ENCODE measurements at regions not wholly inside any gene's neighbourhood (a gene's known extent, or its start where the extent isn't known, plus 50 kb on each side); places are given as distances from the start of the nearest gene placed in this dataset.

- TF ChIP-seq CTCF (conservative IDR thresholded peaks at IDR 0.05; ENCODE audit: low read depth in 2 of 2), result no peak
- no peak for TF ChIP-seq EZH2 (IDR thresholded peaks at IDR 0.05; ENCODE audit: low read depth, unreplicated experiment)
- TF ChIP-seq REST (IDR thresholded peaks at IDR 0.05; ENCODE audit: unreplicated experiment), result no peak
- TF ChIP-seq JUNB (IDR thresholded peaks at IDR 0.05; ENCODE audit: unreplicated experiment), result no peak
- no peak for TF ChIP-seq CREB1 (CRISPR knock-in tag; IDR thresholded peaks at IDR 0.05; ENCODE audit: low read depth)
- TF ChIP-seq ZNF114 (CRISPR knock-in tag; IDR thresholded peaks at IDR 0.05), result no peak
- no peak for TF ChIP-seq ZNF331 (CRISPR knock-in tag; IDR thresholded peaks at IDR 0.05; ENCODE audit: low read depth)
- TF ChIP-seq EZH2phosphoT487 (IDR thresholded peaks at IDR 0.05; ENCODE audit: unreplicated experiment), result no peak
- TF ChIP-seq ETS1 (IDR thresholded peaks at IDR 0.05), result no peak
Measured at GRCh38 chr18:75517286-75517685, 89.8 kb upstream of the SMIM21 start.

All from GM23338 (cell line).